Activated naive CD8-positive, alpha-beta T cell (primary cell): ENCODE measurements at regions not wholly inside any gene's neighbourhood (a gene's known extent, or its start where the extent isn't known, plus 50 kb on each side); places are given as distances from the start of the nearest gene placed in this dataset.

Experiments used
- H3K27ac Mint-ChIP-seq: one replicate; pipeline ENCODE4 v1.8.0; 2021; ENCODE audit warnings: mixed read lengths
- H3K27me3 Mint-ChIP-seq: one replicate; pipeline ENCODE4 v1.8.0; 2021; ENCODE audit warnings: mixed read lengths
- H3K36me3 Mint-ChIP-seq: one replicate; pipeline ENCODE4 v1.8.0; 2021; ENCODE audit warnings: mixed read lengths
- H3K4me1 Mint-ChIP-seq: one replicate; pipeline ENCODE4 v1.8.0; 2021; ENCODE audit warnings: low read depth, mixed read lengths
- H3K4me3 Mint-ChIP-seq: one replicate; pipeline ENCODE4 v1.8.0; 2021; ENCODE audit warnings: mild to moderate bottlenecking, mixed read lengths
- H3K9me3 Mint-ChIP-seq: one replicate; pipeline ENCODE4 v1.8.0; 2021; ENCODE audit warnings: low read depth, mixed read lengths

DNA sequence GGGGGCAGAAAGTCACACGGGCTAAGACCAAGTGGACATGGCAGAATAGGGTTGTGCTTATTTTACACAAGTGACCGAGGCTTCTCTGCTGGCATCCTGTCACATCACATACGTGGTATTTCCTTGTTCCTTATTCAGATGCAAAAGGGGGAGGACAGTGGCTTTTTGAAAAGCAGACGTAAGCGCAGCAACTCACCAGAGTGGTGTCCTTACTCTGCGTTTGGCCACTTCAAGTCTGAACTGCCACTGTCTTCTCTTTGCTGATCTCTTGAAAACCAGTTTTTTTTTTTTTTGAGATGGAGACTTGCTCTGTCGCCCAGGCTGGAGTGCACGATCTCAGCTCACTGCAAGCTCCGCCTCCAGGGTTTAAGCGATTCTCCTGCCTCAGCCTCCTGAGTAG, 113.2 kb downstream of the SOX2 start:
- no peaks in the 10 kb centered on the region for H3K4me1 Mint-ChIP-seq
- H3K9me3 Mint-ChIP-seq, result no peaks in the 10 kb centered on the region
- H3K4me3 Mint-ChIP-seq, result no peak overlapping the region
- no peak overlapping the region for H3K27ac Mint-ChIP-seq
- H3K27me3 Mint-ChIP-seq, result peaks cover 9% of the 10 kb centered on the region
- H3K36me3 Mint-ChIP-seq, result no peaks in the 10 kb centered on the region

DNA sequence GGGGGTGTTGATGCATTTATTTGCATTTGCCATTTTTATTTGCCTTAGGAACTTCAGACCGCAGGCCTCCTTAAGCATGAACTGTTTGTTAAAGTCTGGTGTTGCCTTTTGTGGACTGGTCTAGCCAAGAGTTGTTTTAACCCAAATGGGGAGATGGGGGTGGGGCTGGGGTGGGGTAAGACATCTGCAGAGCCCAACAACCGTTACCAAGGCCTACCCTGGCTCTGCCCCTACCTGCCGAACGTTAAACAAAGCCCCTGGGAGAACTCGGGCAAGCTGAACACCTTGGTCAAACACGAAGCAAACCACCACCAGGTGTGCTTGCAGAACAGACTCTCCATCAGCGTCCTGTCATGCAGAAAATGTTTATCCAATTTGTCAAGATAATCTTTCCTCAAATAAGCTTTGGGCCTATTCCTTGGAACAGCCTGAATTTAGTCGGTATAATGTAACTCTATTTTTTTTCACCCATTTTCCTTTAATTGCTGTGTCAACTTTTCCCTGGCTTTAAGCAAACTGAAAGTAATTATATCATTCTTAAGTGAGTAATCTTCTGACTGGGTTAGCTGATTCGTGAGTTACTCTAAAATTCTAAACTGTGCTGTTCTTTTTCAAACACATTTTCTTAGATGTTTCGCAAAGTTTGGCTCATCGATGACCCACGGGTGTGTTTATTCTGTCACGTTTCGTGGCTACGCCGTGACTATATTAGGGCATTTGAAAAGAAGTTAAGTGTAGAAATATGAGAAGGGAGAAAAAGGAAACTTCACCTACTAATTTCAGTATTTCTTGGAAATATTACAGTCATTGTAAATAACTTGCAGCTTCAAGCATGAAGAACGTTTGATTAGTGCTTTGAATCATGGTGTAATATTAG, 127.6 kb downstream of the SOX2 start:
- no peaks in the 10 kb centered on the region for H3K36me3 Mint-ChIP-seq
- H3K9me3 Mint-ChIP-seq, result no peaks in the 10 kb centered on the region
- no peak overlapping the region for H3K27ac Mint-ChIP-seq
- H3K4me3 Mint-ChIP-seq, result no peak overlapping the region
- no peaks in the 10 kb centered on the region for H3K4me1 Mint-ChIP-seq
- peaks cover 6% of the 10 kb centered on the region for H3K27me3 Mint-ChIP-seq

DNA sequence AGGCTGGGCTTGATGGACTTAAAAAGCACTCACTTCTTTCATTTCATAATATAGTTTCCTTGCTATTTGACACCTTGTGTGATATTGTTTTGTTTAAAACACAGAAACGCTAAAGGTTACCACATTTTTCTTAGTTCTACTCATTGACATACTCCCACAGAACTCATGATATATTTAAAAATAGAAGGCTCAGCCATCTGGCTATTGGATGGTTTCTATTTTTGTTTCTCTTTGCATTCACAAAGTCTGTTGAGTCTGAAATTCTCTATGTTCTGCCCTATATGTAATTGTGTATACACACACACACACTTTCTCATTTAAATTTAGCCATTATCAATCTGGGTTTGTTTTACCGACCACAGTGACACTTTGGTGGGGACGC, 128.2 kb downstream of the SOX2 start:
- H3K36me3 Mint-ChIP-seq, result no peaks in the 10 kb centered on the region
- H3K27me3 Mint-ChIP-seq, result peaks cover 6% of the 10 kb centered on the region
- H3K4me1 Mint-ChIP-seq, result no peaks in the 10 kb centered on the region
- H3K9me3 Mint-ChIP-seq, result no peaks in the 10 kb centered on the region
- no peak overlapping the region for H3K27ac Mint-ChIP-seq
- H3K4me3 Mint-ChIP-seq, result no peak overlapping the region

DNA sequence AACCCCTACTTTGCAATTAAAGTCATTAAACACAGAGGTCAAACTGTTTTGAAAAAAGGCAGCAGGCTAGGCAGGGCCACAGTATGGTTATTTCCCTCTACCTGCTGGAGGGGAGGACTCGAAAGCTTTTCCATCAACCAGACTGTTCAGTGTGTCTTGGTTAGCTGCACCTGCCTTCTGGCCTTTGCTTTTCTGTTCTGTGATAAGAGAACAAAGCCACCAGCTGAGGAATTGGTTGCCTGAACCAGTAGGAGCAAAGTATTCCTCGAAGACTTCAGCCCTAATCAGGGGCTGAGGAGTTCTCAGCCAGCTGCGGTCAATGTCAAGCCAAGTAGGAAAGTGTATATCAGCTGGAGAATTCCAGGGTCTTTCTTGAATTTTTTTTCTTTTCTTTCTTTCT, 132.5 kb downstream of the SOX2 start:
- no peaks in the 10 kb centered on the region for H3K9me3 Mint-ChIP-seq
- H3K4me1 Mint-ChIP-seq, result no peaks in the 10 kb centered on the region
- no peak overlapping the region for H3K4me3 Mint-ChIP-seq
- peaks cover 4% of the 10 kb centered on the region for H3K27me3 Mint-ChIP-seq
- no peak overlapping the region for H3K27ac Mint-ChIP-seq
- H3K36me3 Mint-ChIP-seq, result no peaks in the 10 kb centered on the region

DNA sequence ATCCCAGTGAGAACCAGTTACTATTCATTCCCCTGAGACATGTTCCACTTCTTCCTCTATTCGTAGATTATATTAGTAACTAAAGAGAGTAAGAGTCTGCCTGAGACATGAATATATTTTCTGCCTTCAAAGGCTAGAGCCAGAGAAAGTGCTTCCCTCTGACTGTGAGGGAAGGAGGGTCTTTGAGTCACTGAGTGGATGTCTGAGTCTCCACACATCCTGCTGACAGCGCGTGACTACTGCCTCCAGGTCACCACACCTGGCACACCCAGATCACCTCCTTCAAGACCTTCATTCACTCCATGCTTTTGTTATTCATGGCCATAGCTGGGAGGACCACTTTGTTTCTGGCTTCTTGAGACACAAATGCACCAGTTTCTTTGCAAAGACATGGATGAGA, 135.6 kb downstream of the SOX2 start:
- no peak overlapping the region for H3K27ac Mint-ChIP-seq
- H3K9me3 Mint-ChIP-seq, result no peaks in the 10 kb centered on the region
- H3K4me1 Mint-ChIP-seq, result no peaks in the 10 kb centered on the region
- no peak overlapping the region for H3K4me3 Mint-ChIP-seq
- no peaks in the 10 kb centered on the region for H3K36me3 Mint-ChIP-seq
- H3K27me3 Mint-ChIP-seq, result peaks cover 2% of the 10 kb centered on the region

DNA sequence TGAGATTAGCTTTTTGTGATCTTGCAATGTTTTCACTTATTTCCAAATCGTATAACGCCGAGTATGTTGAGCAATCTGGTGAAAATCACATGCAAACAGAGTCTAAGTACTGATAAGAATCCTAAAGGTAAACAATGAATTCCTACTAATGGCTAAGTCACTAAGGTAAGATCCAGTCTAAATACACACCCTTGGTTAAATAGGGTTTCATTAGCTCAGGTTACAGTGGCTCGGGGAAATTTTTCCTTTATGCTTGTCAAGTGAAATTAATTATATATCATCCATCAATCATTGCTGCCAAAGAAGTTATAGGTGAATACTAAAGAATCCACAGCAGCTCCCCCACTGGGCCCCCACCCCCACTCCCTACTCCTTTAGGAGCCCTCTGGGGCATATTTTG, 139.3 kb downstream of the SOX2 start:
- H3K4me1 Mint-ChIP-seq, result no peaks in the 10 kb centered on the region
- H3K36me3 Mint-ChIP-seq, result no peaks in the 10 kb centered on the region
- no peak overlapping the region for H3K27ac Mint-ChIP-seq
- no peaks in the 10 kb centered on the region for H3K9me3 Mint-ChIP-seq
- no peaks in the 10 kb centered on the region for H3K27me3 Mint-ChIP-seq
- H3K4me3 Mint-ChIP-seq, result no peak overlapping the region

DNA sequence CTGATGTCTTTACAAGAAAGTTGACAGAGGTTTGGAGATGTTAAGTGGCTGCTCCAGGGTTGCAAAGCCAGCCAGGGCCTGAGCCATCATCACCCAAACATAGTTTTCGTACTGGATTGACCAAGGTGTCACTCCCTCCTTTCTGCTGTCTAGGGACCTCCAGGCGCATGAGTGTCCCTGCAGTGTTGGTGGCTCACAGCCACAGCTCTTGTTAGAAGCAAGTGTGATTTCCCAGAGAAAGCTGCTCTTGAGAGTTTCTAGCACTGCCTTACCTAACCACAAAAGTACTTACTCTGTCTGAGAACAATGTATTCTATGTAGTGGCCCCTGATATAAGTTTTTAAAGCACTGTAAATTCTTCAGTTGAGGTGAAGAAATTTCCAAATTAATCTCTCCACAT, 144.1 kb downstream of the SOX2 start:
- no peaks in the 10 kb centered on the region for H3K27me3 Mint-ChIP-seq
- no peak overlapping the region for H3K27ac Mint-ChIP-seq
- H3K4me1 Mint-ChIP-seq, result no peaks in the 10 kb centered on the region
- no peak overlapping the region for H3K4me3 Mint-ChIP-seq
- no peaks in the 10 kb centered on the region for H3K36me3 Mint-ChIP-seq
- no peaks in the 10 kb centered on the region for H3K9me3 Mint-ChIP-seq

DNA sequence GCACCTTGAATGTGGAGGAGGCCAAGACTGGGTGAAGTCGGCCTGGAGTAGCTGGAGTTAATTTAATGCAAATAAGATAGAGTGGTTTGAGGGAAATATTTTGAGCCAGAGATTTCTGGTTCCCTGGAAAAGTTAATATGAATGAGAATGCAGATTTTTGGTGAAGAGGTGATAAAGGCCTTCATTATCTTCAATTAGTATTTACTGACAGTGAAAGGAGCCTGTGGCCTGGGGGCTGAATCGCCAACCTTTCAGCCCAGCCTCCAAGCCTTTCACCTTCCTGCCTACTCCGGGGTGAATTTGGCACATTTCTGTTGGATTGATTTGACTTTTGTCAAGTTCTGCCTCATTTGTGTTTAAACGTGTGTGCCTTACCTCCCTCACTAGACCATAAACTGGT, 147.8 kb downstream of the SOX2 start:
- H3K9me3 Mint-ChIP-seq, result no peaks in the 10 kb centered on the region
- H3K36me3 Mint-ChIP-seq, result no peaks in the 10 kb centered on the region
- no peak overlapping the region for H3K27ac Mint-ChIP-seq
- no peaks in the 10 kb centered on the region for H3K4me1 Mint-ChIP-seq
- no peaks in the 10 kb centered on the region for H3K27me3 Mint-ChIP-seq
- H3K4me3 Mint-ChIP-seq, result no peak overlapping the region

DNA sequence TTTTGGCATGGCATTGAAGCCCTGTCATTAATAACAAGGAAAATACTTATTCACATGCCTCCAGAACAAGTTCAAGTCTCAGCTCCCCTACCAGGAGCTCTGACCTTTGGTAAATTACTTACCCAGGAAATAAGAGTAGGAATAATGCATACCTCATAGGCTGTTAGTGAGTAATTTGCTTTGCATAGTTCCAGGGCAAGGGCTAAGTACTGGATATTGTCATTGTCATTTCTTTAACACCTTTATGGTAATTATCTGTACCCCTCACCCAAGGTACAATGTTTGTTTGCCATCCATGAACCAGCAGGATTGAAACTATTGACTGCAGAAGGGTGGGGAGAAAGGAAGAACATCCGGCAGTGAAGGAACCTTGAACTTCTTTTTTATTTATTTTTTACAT, 148.5 kb downstream of the SOX2 start:
- no peak overlapping the region for H3K27ac Mint-ChIP-seq
- no peaks in the 10 kb centered on the region for H3K9me3 Mint-ChIP-seq
- H3K4me1 Mint-ChIP-seq, result no peaks in the 10 kb centered on the region
- no peaks in the 10 kb centered on the region for H3K27me3 Mint-ChIP-seq
- H3K4me3 Mint-ChIP-seq, result no peak overlapping the region
- H3K36me3 Mint-ChIP-seq, result no peaks in the 10 kb centered on the region

DNA sequence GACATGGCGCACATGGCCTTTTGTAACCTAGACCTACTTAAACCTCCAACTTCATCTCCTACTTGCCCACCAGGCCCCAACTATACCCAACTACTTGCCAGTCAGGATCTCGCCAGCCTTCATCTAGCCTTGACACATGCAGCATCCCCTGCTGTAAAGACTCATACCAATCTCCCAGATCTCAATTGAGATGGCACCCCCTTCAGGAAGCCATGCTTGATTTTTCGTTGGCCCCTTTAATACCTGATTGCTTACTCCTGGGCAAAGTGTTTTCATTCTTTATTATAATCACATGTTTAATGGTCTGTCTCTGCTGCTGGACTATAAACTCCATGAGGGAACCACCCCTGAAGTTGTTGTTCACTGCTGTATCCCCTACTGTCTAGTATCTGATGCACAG, 150.8 kb downstream of the SOX2 start:
- Mint-ChIP-seq H3K36me3 (no peaks in the 10 kb centered on the region), H3K4me1 (no peaks in the 10 kb centered on the region), H3K27ac (no peak overlapping the region), H3K4me3 (no peak overlapping the region), H3K9me3 (no peaks in the 10 kb centered on the region), H3K27me3 (peaks cover 1% of the 10 kb centered on the region)

DNA sequence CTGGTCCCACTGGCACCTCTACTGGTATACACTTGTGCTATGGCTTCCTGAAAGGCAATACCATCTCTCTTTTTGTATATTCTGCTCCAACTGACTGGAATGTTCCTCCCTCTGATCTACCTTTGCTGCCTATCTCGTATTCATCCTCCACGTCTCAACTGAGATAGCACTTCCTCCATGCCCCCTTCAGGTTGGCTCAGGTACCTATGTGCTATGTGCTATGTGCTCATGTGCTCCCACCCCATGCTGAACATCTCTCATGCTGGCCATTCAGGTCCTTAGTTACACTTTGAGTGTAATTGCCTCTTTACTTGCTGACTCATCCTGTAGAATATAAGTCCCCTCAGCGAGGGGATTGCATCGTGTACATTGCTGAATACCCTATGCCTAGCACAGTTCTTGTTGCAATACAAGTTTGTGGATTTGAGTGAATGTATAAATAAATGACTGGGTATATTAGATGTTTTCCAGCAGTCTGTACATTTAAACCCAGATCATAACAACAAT, 156.9 kb downstream of the SOX2 start:
- Mint-ChIP-seq H3K36me3 (no peaks in the 10 kb centered on the region), H3K4me3 (no peak overlapping the region), H3K27ac (no peak overlapping the region), H3K4me1 (no peaks in the 10 kb centered on the region), H3K9me3 (no peaks in the 10 kb centered on the region), H3K27me3 (peaks cover 2% of the 10 kb centered on the region)

DNA sequence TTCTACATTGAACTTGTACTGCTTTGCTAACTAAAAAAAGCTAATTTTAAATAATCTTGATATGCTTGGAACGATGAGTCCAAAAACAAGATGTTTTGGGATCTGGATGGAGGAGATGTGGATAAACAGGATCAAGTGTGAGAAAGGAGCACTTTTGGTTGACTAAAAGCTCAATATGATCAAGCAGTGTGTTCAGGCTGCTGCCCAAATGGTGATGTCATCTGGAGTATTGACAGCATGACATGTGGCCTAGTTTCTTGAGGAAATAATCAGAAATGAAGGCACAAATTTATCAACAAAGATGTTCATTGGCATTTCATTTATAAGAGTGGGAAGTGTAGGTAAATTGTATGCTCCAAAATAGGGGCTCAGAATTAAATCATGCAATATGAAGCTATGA, 161.2 kb downstream of the SOX2 start:
- Mint-ChIP-seq H3K27me3 (peaks cover 1% of the 10 kb centered on the region), H3K27ac (no peak overlapping the region), H3K36me3 (no peaks in the 10 kb centered on the region), H3K4me1 (no peaks in the 10 kb centered on the region), H3K9me3 (no peaks in the 10 kb centered on the region), H3K4me3 (no peak overlapping the region)

DNA sequence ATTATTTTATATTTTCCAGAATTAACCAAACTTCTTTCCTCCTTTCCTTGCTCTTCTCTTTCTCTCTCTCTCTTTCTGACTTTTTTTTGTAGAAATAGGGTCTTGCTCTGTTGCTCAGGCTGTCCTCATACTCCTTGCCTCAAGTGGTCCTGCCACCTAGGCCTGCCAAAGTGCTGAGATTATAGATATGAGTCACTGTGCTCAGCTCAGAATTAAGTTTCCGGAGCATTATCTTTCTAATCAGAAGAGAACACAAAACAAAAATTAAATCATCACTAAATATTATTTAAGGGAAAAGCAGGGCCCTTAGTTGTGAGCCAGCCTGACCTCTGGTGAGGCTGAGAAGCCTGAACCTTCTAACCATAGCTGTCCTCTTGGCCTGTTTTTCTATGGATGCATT, 168.2 kb downstream of the SOX2 start:
- Mint-ChIP-seq H3K4me1 (no peaks in the 10 kb centered on the region), H3K4me3 (no peak overlapping the region), H3K27me3 (no peaks in the 10 kb centered on the region), H3K9me3 (no peaks in the 10 kb centered on the region), H3K27ac (no peak overlapping the region), H3K36me3 (no peaks in the 10 kb centered on the region)

DNA sequence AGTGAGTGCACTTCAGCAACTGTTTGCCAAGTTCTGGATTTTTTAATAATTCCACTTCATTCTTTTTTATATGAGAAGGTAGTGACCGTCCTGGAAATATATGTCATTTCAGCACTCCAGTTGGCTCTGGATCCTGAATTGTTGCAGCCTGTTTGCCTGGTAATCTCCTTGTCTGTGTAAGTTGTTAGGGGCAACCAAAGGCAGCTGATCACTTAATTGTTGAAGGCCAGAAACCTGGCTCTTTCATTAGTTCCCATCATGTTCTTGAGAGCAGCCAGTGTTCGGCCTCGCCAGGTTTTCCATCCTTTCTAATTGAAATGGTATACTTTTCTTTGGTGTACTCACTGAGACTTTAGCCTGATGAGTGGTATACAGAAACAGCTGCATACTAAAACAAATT, 168.6 kb downstream of the SOX2 start:
- no peaks in the 10 kb centered on the region for H3K36me3 Mint-ChIP-seq
- H3K9me3 Mint-ChIP-seq, result no peaks in the 10 kb centered on the region
- no peaks in the 10 kb centered on the region for H3K27me3 Mint-ChIP-seq
- H3K27ac Mint-ChIP-seq, result no peak overlapping the region
- H3K4me3 Mint-ChIP-seq, result no peak overlapping the region
- no peaks in the 10 kb centered on the region for H3K4me1 Mint-ChIP-seq

DNA sequence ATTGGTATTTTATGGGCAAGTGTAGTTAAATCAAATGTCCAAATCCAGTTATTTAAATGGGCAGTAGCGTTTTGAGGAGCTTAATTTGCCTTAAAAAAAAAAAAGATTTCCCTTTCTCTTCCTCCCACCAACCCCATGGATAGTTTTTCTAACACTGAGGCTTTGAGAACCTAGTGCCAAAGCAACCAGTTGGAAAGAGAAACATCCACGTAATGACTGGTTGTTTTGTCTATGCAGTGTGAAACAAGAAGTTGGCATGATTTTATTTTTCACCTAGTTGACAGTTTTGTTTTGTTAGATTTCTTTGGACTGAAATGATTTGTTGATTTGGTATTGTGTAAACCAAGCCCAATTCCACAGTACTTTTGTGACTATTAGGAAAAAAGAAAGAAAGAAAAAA, 170.0 kb downstream of the SOX2 start:
- H3K36me3 Mint-ChIP-seq, result no peaks in the 10 kb centered on the region
- no peaks in the 10 kb centered on the region for H3K9me3 Mint-ChIP-seq
- H3K4me1 Mint-ChIP-seq, result no peaks in the 10 kb centered on the region
- H3K27ac Mint-ChIP-seq, result no peak overlapping the region
- H3K4me3 Mint-ChIP-seq, result no peak overlapping the region
- no peaks in the 10 kb centered on the region for H3K27me3 Mint-ChIP-seq
